ENCODE measurements at regions not wholly inside any gene's neighbourhood (a gene's known extent, or its start where the extent isn't known, plus 50 kb on each side); places are given as distances from the start of the nearest gene placed in this dataset.

DNA sequence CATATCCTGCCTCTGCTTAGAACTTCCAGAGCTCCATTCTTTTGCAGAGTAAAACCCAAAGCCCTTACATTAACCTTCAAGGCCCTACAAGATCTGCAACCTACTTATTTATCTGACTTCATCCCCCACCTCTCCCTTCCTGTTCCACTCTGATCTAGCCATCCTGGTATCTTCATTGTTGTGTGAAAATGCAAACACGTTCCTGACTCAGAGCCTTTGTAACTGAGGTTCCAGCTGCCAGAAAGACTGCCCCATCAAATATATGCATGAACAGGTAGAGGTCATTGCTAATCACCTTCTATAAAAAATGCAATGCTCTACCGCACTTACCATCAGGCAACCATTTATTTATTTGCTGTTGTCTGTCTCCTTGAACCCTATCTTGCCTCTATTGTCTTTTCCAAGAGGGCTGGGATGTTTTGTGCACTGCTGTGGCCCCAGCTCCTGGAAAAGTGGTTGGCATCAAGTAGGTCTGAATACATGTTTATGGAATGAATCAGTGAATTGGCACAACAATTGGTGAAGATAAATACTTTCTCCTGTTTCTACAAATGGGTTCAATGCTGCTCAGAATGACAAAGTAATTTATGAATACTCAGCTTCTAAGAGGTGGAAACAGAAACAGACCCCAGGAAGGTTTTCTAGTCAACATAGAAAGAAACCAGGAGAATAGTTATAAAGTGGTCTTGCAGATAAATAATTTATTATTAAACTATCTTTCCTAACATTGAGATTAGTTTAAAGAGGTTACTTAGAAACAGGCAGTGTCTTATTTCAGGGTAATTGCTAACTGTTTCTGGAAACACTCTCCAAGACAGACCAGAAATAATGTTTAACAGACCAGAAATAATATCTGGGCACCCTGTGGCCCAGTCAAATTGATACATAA, 230.6 kb upstream of the CD180 start:
- no peak overlapping the region for H3K9ac ChIP-seq (ENCODE audit: low read length)
- H3K4me3 ChIP-seq (ENCODE audit: low read depth in 1 of 2, low read length in 2 of 2): no peak overlapping the region
- no peaks in the 10 kb centered on the region for H3K36me3 ChIP-seq (ENCODE audit: insufficient read depth, low read length)
- H3K9me3 ChIP-seq (ENCODE audit: low read length): no peaks in the 10 kb centered on the region
- H3K27me3 ChIP-seq (ENCODE audit: control insufficient read depth in 1 of 2, insufficient read depth in 2 of 2, low read length in 2 of 2): no peaks in the 10 kb centered on the region
- H3K4me1 ChIP-seq (ENCODE audit: insufficient read depth, low read length): no peaks in the 10 kb centered on the region
- H3K27ac ChIP-seq (ENCODE audit: low read depth, low read length): no peak overlapping the region

DNA sequence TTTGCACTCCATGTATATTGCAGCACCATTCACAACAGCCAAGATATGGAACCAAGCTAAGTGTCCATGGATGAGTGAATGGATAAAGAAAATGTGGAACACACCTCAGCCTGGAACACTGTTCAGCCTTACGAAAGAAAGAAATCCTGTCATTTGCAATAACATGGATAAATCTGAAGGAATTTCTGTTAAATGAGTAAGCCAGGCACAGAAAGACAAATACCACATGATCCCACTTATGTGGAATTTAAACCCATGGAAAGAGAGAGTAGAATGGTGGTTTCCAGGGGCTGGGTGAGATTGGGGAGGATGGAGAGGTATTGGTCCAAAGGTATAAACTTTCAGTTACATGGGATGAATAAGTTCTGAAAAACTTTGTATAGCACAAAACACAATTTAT, 228.9 kb upstream of the CD180 start:
- H3K27ac ChIP-seq (ENCODE audit: low read depth, low read length): no peak overlapping the region
- H3K36me3 ChIP-seq (ENCODE audit: insufficient read depth, low read length): no peaks in the 10 kb centered on the region
- no peaks in the 10 kb centered on the region for H3K27me3 ChIP-seq (ENCODE audit: control insufficient read depth in 1 of 2, insufficient read depth in 2 of 2, low read length in 2 of 2)
- no peak overlapping the region for H3K4me3 ChIP-seq (ENCODE audit: low read depth in 1 of 2, low read length in 2 of 2)
- H3K9ac ChIP-seq (ENCODE audit: low read length): no peak overlapping the region
- H3K9me3 ChIP-seq (ENCODE audit: low read length): no peaks in the 10 kb centered on the region
- H3K4me1 ChIP-seq (ENCODE audit: insufficient read depth, low read length): no peaks in the 10 kb centered on the region

DNA sequence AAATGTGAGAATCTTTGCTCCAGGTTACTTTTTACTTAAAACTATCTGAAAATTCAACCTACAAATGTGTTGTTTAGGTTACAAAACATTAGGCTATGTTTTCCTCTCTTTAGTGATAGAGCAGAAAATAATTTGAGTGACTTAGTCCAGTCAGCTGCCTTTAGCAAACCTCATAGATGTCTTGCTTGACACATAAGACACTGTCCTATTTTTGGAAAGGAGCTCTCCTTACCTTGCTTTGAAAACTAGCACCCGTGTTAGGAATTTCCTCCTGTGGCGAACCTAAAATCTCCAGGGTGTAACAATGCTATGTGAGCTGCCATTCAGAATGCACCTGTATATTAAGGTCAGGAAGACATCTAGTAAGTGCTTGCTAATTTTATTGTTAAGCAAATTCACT, 221.2 kb upstream of the CD180 start:
- Histone ChIP-seq H3K4me3 (ENCODE audit: low read depth in 1 of 2, low read length in 2 of 2) (no peak overlapping the region), H3K9ac (ENCODE audit: low read length) (no peak overlapping the region), H3K36me3 (ENCODE audit: insufficient read depth, low read length) (no peaks in the 10 kb centered on the region), H3K9me3 (ENCODE audit: low read length) (no peaks in the 10 kb centered on the region), H3K27ac (ENCODE audit: low read depth, low read length) (no peak overlapping the region), H3K4me1 (ENCODE audit: insufficient read depth, low read length) (peaks cover 7% of the 10 kb centered on the region), H3K27me3 (ENCODE audit: control insufficient read depth in 1 of 2, insufficient read depth in 2 of 2, low read length in 2 of 2) (no peaks in the 10 kb centered on the region)

DNA sequence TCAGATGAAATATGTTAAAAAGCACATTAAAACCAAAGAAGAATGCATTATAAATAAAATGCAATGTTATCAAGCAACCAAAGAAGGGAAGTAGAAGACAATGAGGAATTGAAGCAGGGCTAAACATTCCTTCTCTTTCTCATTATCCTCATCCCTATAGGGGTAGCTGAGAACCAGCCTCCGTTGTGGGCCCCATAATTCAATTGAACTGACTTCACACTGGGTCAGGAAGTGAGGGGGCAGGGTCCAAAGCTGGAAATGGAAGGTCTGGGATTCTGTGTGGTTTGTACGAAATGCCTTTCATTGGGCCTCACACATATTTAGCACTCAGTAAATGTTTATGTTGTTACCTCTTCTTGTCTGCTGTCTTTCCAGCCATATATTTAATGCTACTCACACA, 220.4 kb upstream of the CD180 start:
- H3K4me1 ChIP-seq (ENCODE audit: insufficient read depth, low read length): peaks cover 7% of the 10 kb centered on the region
- no peak overlapping the region for H3K27ac ChIP-seq (ENCODE audit: low read depth, low read length)
- H3K27me3 ChIP-seq (ENCODE audit: control insufficient read depth in 1 of 2, insufficient read depth in 2 of 2, low read length in 2 of 2): no peaks in the 10 kb centered on the region
- no peak overlapping the region for H3K4me3 ChIP-seq (ENCODE audit: low read depth in 1 of 2, low read length in 2 of 2)
- H3K9me3 ChIP-seq (ENCODE audit: low read length): no peaks in the 10 kb centered on the region
- H3K9ac ChIP-seq (ENCODE audit: low read length): no peak overlapping the region
- no peaks in the 10 kb centered on the region for H3K36me3 ChIP-seq (ENCODE audit: insufficient read depth, low read length)

DNA sequence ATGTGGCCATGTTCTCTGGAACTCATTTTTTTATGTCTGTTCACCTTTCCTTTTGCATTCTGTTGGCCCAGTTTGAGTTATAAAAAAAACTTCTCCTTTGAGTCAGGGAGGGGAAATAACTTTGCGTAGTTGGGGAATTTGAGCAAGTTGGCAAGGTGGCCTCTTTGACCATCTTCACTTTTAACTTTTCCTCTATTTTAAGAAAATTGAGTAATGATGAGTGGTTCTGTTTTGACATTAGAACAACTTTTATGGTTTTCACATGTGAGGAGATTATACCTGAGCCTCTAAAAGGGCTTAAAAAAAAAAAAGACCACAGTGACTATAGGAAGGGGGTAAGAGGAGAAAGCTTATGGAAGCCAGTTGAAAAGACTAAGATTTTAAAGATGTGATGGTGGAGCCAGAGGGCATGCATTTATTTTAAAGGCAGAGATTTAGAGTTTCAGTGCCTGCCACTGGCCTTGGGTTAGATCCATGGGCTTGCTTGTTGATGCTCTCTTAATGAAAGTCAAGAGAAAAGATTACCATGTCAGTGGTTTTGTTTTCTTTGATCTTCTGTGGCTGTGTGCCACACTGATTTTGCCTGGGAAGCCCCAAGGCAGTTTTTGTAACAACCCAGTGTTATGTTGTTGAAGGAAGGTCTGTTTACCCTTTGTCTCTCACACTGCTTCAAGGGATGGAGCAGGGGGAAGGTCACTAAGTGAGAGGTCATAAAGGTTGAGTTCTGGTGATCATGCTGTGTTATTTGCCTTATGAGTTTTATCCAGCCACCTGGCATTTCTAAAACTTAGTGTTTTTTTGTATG, 219.7 kb upstream of the CD180 start:
- Histone ChIP-seq H3K4me3 (ENCODE audit: low read depth in 1 of 2, low read length in 2 of 2) (no peak overlapping the region), H3K9ac (ENCODE audit: low read length) (no peak overlapping the region), H3K4me1 (ENCODE audit: insufficient read depth, low read length) (peaks cover 7% of the 10 kb centered on the region), H3K27me3 (ENCODE audit: control insufficient read depth in 1 of 2, insufficient read depth in 2 of 2, low read length in 2 of 2) (no peaks in the 10 kb centered on the region), H3K36me3 (ENCODE audit: insufficient read depth, low read length) (no peaks in the 10 kb centered on the region), H3K27ac (ENCODE audit: low read depth, low read length) (no peak overlapping the region), H3K9me3 (ENCODE audit: low read length) (no peaks in the 10 kb centered on the region)

DNA sequence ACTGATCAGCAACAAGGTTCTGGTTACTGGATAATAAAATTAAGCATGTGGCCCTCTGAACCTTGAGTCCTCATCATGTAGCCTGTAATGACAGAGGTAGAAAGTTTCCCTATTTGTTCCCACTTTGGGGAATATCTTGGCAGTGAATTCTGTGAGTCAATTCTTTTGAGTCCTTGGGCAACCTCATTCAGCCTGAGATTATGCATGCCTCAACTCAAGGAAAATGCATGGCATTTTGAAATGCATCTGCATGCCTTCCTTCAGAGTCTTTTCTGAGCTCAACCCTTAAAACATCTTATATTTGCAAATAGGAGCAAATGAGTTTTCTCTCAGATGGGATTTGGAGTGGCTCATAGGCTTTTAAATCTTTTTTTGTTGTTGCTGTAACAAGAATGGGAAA, 218.1 kb upstream of the CD180 start:
- H3K27ac ChIP-seq (ENCODE audit: low read depth, low read length): no peak overlapping the region
- H3K27me3 ChIP-seq (ENCODE audit: control insufficient read depth in 1 of 2, insufficient read depth in 2 of 2, low read length in 2 of 2): no peaks in the 10 kb centered on the region
- no peaks in the 10 kb centered on the region for H3K36me3 ChIP-seq (ENCODE audit: insufficient read depth, low read length)
- H3K9ac ChIP-seq (ENCODE audit: low read length): no peak overlapping the region
- H3K9me3 ChIP-seq (ENCODE audit: low read length): no peaks in the 10 kb centered on the region
- no peak overlapping the region for H3K4me3 ChIP-seq (ENCODE audit: low read depth in 1 of 2, low read length in 2 of 2)
- peaks cover 7% of the 10 kb centered on the region for H3K4me1 ChIP-seq (ENCODE audit: insufficient read depth, low read length)

DNA sequence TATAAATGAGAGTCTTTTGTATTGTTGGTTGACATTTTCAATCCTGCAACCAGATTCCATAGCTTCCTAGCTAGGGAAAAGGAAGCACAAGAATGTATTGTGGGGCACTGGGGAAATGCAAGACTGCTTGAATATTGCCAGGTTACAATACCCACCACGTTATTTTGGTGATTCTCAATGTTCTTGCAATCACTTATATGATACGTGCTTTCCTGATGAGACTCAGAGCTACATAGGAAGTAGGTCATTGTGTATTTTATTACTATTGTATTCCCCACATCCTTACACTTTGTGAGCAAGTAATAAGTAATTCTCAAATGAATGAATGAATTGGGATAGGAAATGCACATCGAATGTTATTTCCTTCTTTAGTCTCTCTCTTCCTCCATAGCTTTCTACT, 217.1 kb upstream of the CD180 start:
- H3K9me3 ChIP-seq (ENCODE audit: low read length): no peaks in the 10 kb centered on the region
- no peak overlapping the region for H3K27ac ChIP-seq (ENCODE audit: low read depth, low read length)
- no peak overlapping the region for H3K4me3 ChIP-seq (ENCODE audit: low read depth in 1 of 2, low read length in 2 of 2)
- no peaks in the 10 kb centered on the region for H3K36me3 ChIP-seq (ENCODE audit: insufficient read depth, low read length)
- H3K4me1 ChIP-seq (ENCODE audit: insufficient read depth, low read length): peaks cover 7% of the 10 kb centered on the region
- no peaks in the 10 kb centered on the region for H3K27me3 ChIP-seq (ENCODE audit: control insufficient read depth in 1 of 2, insufficient read depth in 2 of 2, low read length in 2 of 2)
- no peak overlapping the region for H3K9ac ChIP-seq (ENCODE audit: low read length)

DNA sequence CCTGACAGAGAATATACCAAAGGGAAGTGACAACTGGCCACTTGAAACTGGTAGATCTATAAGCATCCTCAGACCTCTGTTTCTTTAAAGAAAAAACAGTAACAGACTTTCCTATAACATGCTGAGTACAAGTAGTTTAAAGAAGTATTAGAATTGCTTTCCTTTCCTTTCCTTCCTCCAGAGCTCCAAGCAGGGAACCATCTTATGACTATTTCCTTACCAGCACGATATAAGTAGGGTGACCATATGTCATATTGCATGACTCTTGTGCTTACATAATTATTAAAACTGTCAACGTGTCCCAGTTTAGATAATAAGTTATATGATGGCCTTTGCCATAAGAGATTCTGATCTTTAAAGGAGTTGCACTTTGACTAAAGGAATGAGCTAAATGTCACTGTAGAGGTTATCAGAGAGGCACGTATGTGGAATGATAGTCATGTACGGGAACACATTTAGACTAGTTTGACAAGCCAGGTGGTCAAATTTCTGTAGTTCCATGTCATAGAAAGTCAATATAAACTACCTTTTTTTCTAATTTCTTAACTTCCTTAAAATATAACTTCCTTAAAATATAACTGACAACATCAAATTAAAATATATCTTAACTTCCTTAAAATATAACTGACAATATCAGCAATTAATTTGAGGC, 212.7 kb upstream of the CD180 start:
- no peaks in the 10 kb centered on the region for H3K36me3 ChIP-seq (ENCODE audit: insufficient read depth, low read length)
- H3K4me1 ChIP-seq (ENCODE audit: insufficient read depth, low read length): peaks cover 1% of the 10 kb centered on the region
- H3K27ac ChIP-seq (ENCODE audit: low read depth, low read length): no peak overlapping the region
- H3K9ac ChIP-seq (ENCODE audit: low read length): no peak overlapping the region
- no peaks in the 10 kb centered on the region for H3K9me3 ChIP-seq (ENCODE audit: low read length)
- H3K4me3 ChIP-seq (ENCODE audit: low read depth in 1 of 2, low read length in 2 of 2): no peak overlapping the region
- H3K27me3 ChIP-seq (ENCODE audit: control insufficient read depth in 1 of 2, insufficient read depth in 2 of 2, low read length in 2 of 2): no peaks in the 10 kb centered on the region

DNA sequence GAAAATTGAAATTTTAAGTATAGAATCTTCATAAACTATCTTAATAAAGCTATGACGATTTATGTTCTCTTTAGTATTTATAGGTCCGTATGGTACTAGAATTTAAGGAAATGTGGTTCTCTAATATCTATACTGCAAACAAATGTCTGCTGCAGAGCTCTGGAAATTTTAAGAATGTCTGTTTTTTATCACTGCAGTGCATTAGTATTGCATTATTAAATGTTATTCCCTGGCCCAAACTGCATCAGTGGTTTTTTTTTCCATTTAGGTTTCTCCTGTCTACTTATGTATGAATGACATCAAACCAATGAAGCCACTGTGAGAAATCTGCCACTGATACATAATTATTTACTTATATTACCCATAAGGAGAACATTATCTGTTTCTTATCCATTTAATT, 211.4 kb upstream of the CD180 start:
- Histone ChIP-seq H3K36me3 (ENCODE audit: insufficient read depth, low read length) (no peaks in the 10 kb centered on the region), H3K9me3 (ENCODE audit: low read length) (no peaks in the 10 kb centered on the region), H3K27me3 (ENCODE audit: control insufficient read depth in 1 of 2, insufficient read depth in 2 of 2, low read length in 2 of 2) (no peaks in the 10 kb centered on the region), H3K27ac (ENCODE audit: low read depth, low read length) (no peak overlapping the region), H3K4me3 (ENCODE audit: low read depth in 1 of 2, low read length in 2 of 2) (no peak overlapping the region), H3K9ac (ENCODE audit: low read length) (no peak overlapping the region), H3K4me1 (ENCODE audit: insufficient read depth, low read length) (no peaks in the 10 kb centered on the region)

DNA sequence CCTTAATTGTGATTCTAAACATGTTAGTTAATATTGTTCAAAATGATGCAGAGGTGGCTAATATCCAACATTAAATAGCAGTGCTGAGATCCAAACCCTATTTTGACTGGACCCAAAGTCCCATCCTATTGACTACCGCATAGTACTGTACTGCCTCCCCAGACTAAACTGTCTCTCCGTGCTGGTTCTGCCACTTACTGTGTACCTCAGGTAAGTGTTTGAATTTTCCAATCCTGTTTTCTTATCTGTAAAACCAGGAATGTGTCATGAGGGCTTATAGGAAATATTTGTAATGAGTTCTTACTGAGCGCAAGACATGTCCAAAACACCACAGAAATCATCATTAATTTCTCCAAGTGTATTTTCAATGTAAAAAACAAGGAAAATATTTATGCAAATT, 209.2 kb upstream of the CD180 start:
- Histone ChIP-seq H3K9ac (ENCODE audit: low read length) (no peak overlapping the region), H3K4me1 (ENCODE audit: insufficient read depth, low read length) (no peaks in the 10 kb centered on the region), H3K9me3 (ENCODE audit: low read length) (no peaks in the 10 kb centered on the region), H3K27me3 (ENCODE audit: control insufficient read depth in 1 of 2, insufficient read depth in 2 of 2, low read length in 2 of 2) (no peaks in the 10 kb centered on the region), H3K27ac (ENCODE audit: low read depth, low read length) (no peak overlapping the region), H3K4me3 (ENCODE audit: low read depth in 1 of 2, low read length in 2 of 2) (no peak overlapping the region), H3K36me3 (ENCODE audit: insufficient read depth, low read length) (no peaks in the 10 kb centered on the region)

DNA sequence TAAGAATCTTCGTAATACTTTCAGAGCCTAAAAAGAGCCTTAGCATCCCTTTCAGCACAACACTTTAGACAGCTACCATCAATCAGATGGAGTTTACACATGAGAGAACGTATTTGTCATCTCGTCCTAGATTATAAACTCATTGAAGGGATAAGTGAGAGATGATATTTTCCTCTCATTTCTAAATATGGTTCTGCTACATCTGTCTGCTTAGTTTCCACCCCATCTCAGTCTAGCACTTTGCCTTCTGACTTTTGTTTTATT, 208.4 kb upstream of the CD180 start:
- Histone ChIP-seq H3K9me3 (ENCODE audit: low read length) (no peaks in the 10 kb centered on the region), H3K27ac (ENCODE audit: low read depth, low read length) (no peak overlapping the region), H3K4me1 (ENCODE audit: insufficient read depth, low read length) (no peaks in the 10 kb centered on the region), H3K9ac (ENCODE audit: low read length) (no peak overlapping the region), H3K36me3 (ENCODE audit: insufficient read depth, low read length) (no peaks in the 10 kb centered on the region), H3K4me3 (ENCODE audit: low read depth in 1 of 2, low read length in 2 of 2) (no peak overlapping the region), H3K27me3 (ENCODE audit: control insufficient read depth in 1 of 2, insufficient read depth in 2 of 2, low read length in 2 of 2) (no peaks in the 10 kb centered on the region)

All from muscle layer of colon (tissue), 2 donors.